DND-41 (cell line): ENCODE measurements at regions not wholly inside any gene's neighbourhood (a gene's known extent, or its start where the extent isn't known, plus 50 kb on each side); places are given as distances from the start of the nearest gene placed in this dataset.

Experiments used
- EZH2 ChIP-seq: IDR thresholded peaks from 3 replicates; pipeline ENCODE4 v1.6.1; 2012; ENCODE audit warnings: borderline replicate concordance, low read depth, mild to moderate bottlenecking, moderate library complexity, low read length, inconsistent platforms; ENCODE audit not compliant: severe bottlenecking
- TF ChIP-seq, protein P1 (sequence below): IDR thresholded peaks from 2 replicates; pipeline ENCODE4 v1.5.1; 2012; ENCODE audit warnings: borderline replicate concordance, low read length, moderate library complexity, mild to moderate bottlenecking; ENCODE audit not compliant: poor library complexity, severe bottlenecking; ENCODE audit errors: extremely low read depth

DNA sequence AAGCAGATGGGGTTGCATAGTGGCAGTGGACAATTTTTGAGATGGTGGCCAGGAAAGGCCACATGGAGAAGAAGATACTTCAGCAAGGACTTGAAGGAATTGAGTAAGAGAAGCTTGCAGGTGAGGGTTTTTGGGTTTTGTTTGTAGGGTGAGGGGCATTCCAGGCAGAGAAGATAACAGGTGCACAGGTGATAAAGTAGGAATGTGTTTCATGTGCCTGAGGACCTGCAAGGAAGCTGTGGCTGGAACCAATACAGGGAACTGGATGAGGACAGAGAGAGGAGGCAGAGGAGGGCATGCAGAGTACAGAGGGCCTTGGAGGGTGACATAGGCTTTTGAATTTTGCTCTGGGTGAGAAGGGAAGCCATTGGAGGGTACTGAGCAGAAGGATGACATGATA, 314.5 kb downstream of the KLF12 start:
- TF ChIP-seq, protein P1, sequence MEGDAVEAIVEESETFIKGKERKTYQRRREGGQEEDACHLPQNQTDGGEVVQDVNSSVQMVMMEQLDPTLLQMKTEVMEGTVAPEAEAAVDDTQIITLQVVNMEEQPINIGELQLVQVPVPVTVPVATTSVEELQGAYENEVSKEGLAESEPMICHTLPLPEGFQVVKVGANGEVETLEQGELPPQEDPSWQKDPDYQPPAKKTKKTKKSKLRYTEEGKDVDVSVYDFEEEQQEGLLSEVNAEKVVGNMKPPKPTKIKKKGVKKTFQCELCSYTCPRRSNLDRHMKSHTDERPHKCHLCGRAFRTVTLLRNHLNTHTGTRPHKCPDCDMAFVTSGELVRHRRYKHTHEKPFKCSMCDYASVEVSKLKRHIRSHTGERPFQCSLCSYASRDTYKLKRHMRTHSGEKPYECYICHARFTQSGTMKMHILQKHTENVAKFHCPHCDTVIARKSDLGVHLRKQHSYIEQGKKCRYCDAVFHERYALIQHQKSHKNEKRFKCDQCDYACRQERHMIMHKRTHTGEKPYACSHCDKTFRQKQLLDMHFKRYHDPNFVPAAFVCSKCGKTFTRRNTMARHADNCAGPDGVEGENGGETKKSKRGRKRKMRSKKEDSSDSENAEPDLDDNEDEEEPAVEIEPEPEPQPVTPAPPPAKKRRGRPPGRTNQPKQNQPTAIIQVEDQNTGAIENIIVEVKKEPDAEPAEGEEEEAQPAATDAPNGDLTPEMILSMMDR, result no peak
- no peak for TF ChIP-seq EZH2
